ENCODE measurements at regions not wholly inside any gene's neighbourhood (a gene's known extent, or its start where the extent isn't known, plus 50 kb on each side); places are given as distances from the start of the nearest gene placed in this dataset.

DNA sequence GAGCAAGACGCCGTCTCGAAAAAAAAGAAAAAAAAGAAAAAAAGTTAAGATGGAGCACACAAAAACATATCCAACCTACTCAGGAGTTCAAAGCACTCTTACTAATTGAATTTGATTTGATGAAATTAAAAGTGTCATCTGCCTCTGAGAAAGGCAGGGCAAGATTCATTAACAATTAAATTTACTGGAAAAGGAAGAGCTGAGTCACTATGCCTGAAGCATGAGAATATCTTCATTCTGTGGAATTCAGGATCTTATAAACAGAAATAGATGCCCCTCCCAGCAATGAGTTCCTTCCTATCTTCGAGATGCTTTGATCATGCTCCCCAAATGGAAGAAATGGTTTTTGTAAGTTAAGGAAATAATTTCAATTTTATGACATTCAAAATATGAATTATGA, 61.0 kb upstream of the ST3GAL6 start (continued):
- TF ChIP-seq, protein P1, sequence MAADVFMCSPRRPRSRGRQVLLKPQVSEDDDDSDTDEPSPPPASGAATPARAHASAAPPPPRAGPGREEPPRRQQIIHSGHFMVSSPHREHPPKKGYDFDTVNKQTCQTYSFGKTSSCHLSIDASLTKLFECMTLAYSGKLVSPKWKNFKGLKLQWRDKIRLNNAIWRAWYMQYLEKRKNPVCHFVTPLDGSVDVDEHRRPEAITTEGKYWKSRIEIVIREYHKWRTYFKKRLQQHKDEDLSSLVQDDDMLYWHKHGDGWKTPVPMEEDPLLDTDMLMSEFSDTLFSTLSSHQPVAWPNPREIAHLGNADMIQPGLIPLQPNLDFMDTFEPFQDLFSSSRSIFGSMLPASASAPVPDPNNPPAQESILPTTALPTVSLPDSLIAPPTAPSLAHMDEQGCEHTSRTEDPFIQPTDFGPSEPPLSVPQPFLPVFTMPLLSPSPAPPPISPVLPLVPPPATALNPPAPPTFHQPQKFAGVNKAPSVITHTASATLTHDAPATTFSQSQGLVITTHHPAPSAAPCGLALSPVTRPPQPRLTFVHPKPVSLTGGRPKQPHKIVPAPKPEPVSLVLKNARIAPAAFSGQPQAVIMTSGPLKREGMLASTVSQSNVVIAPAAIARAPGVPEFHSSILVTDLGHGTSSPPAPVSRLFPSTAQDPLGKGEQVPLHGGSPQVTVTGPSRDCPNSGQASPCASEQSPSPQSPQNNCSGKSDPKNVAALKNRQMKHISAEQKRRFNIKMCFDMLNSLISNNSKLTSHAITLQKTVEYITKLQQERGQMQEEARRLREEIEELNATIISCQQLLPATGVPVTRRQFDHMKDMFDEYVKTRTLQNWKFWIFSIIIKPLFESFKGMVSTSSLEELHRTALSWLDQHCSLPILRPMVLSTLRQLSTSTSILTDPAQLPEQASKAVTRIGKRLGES (CRISPR knock-in tag; IDR thresholded peaks at IDR 0.05; ENCODE audit: borderline replicate concordance): no peak

DNA sequence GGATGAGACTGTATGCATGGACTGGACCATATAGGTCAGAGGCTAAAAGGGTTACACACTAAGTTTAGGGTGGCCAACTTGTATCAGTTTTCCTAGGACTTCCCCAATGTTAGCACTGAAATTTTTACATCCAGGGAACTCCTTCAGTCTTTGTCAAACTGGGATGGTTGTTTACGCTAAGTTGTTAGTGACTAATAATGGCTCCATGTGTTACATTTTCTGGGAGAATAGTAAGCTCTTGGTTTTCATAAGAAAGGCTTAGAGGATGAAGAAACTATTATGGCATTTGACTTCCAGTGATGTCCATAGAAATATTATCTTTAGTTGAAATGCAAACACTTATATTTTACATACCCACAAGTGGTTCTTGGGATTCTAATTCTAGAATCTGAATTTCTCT, 57.9 kb upstream of the ST3GAL6 start:
- POLR2A ChIA-PET: no interaction called here
- no peak for FAIRE-seq
- Histone ChIP-seq H4K20me1 (ENCODE audit: insufficient read depth, low read length) (no peaks in the 10 kb centered on the region), H3K27ac (ENCODE audit: extremely low read length, insufficient read depth, low read length) (no peak overlapping the region), H3K36me3 (replicated peaks in 1 of 2; ENCODE audit: control insufficient read depth in 1 of 2, insufficient read depth in 2 of 2, low read length in 2 of 2) (no peaks in the 10 kb centered on the region), H3K9me3 (ENCODE audit: low read length) (no peaks in the 10 kb centered on the region), H3K79me2 (ENCODE audit: insufficient read depth, low read length) (no peaks in the 10 kb centered on the region), H3K4me3 (replicated peaks in 1 of 3; ENCODE audit: insufficient read depth in 1 of 3, low read depth in 2 of 3, low read length in 3 of 3) (no peak overlapping the region), H3K9ac (ENCODE audit: insufficient read depth, low read depth, low read length) (no peak overlapping the region), H3K4me2 (ENCODE audit: low read depth, low read length) (no peak overlapping the region), H2AFZ (ENCODE audit: low read length) (no peak overlapping the region), H3K4me1 (ENCODE audit: insufficient read depth, low read length) (peaks cover 7% of the 10 kb centered on the region; the same call in 1 of the 2 replicates), H3K27me3 (ENCODE audit: control insufficient read depth in 1 of 2, insufficient read depth in 2 of 2, low read length in 2 of 2) (no peaks in the 10 kb centered on the region; a peak in 1 of 5 replicates)
- CTCF ChIA-PET (ENCODE audit: low intra/inter-chr PET ratio, low total read pairs): no interaction called here
- BruUV-seq (replicated peaks): no TSS peak
- in situ Hi-C loops (cut with HindIII; ENCODE audit: extremely low pct_ligation_motif_present, low pct_unique_long_range_greater_than_20kb) (no loop called here), intact Hi-C loops (cut with micrococcal nuclease; ENCODE audit: unreplicated experiment) (no loop called here)
- WGBS (ENCODE audit: low lambda C conversion rate): 86% methylated on average over 1 of the region's 1 CpG
- DNase-seq (ENCODE audit: low spot score): no peak
- no peak for ATAC-seq
- TF ChIP-seq, protein P2, sequence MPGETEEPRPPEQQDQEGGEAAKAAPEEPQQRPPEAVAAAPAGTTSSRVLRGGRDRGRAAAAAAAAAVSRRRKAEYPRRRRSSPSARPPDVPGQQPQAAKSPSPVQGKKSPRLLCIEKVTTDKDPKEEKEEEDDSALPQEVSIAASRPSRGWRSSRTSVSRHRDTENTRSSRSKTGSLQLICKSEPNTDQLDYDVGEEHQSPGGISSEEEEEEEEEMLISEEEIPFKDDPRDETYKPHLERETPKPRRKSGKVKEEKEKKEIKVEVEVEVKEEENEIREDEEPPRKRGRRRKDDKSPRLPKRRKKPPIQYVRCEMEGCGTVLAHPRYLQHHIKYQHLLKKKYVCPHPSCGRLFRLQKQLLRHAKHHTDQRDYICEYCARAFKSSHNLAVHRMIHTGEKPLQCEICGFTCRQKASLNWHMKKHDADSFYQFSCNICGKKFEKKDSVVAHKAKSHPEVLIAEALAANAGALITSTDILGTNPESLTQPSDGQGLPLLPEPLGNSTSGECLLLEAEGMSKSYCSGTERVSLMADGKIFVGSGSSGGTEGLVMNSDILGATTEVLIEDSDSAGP (CRISPR knock-in tag; IDR thresholded peaks at IDR 0.05; ENCODE audit: borderline replicate concordance): no peak
- no peak for TF ChIP-seq RORA (CRISPR knock-in tag; IDR thresholded peaks at IDR 0.05)
- no peak for TF ChIP-seq EP300 (IDR thresholded peaks at IDR 0.05; ENCODE audit: low read depth in 2 of 2, low read length in 2 of 2)
- TF ChIP-seq EP300 (CRISPR knock-in tag; IDR thresholded peaks at IDR 0.05; ENCODE audit: borderline replicate concordance): no peak
- TF ChIP-seq NFE2L1 (CRISPR knock-in tag; IDR thresholded peaks at IDR 0.05; ENCODE audit: borderline replicate concordance): no peak
- TF ChIP-seq, protein P3, sequence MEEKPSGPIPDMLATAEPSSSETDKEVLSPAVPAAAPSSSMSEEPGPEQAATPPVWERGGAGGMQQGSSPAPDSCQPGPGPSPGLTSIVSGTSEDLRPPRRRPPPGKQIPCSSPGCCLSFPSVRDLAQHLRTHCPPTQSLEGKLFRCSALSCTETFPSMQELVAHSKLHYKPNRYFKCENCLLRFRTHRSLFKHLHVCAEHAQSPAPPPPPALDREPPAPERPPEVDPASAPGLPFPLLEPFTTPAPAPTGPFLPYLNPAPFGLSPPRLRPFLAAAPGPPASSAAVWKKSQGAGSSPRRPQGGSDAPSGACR (CRISPR knock-in tag; IDR thresholded peaks at IDR 0.05): no peak
- TF ChIP-seq, protein P4, sequence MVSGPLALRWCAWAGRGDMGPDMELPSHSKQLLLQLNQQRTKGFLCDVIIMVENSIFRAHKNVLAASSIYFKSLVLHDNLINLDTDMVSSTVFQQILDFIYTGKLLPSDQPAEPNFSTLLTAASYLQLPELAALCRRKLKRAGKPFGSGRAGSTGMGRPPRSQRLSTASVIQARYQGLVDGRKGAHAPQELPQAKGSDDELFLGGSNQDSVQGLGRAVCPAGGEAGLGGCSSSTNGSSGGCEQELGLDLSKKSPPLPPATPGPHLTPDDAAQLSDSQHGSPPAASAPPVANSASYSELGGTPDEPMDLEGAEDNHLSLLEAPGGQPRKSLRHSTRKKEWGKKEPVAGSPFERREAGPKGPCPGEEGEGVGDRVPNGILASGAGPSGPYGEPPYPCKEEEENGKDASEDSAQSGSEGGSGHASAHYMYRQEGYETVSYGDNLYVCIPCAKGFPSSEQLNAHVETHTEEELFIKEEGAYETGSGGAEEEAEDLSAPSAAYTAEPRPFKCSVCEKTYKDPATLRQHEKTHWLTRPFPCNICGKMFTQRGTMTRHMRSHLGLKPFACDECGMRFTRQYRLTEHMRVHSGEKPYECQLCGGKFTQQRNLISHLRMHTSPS (CRISPR knock-in tag; IDR thresholded peaks at IDR 0.05; ENCODE audit: low read depth): no peak
- TF ChIP-seq, protein P5, sequence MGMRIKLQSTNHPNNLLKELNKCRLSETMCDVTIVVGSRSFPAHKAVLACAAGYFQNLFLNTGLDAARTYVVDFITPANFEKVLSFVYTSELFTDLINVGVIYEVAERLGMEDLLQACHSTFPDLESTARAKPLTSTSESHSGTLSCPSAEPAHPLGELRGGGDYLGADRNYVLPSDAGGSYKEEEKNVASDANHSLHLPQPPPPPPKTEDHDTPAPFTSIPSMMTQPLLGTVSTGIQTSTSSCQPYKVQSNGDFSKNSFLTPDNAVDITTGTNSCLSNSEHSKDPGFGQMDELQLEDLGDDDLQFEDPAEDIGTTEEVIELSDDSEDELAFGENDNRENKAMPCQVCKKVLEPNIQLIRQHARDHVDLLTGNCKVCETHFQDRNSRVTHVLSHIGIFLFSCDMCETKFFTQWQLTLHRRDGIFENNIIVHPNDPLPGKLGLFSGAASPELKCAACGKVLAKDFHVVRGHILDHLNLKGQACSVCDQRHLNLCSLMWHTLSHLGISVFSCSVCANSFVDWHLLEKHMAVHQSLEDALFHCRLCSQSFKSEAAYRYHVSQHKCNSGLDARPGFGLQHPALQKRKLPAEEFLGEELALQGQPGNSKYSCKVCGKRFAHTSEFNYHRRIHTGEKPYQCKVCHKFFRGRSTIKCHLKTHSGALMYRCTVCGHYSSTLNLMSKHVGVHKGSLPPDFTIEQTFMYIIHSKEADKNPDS (CRISPR knock-in tag; IDR thresholded peaks at IDR 0.05): no peak
- TF ChIP-seq, protein P6, sequence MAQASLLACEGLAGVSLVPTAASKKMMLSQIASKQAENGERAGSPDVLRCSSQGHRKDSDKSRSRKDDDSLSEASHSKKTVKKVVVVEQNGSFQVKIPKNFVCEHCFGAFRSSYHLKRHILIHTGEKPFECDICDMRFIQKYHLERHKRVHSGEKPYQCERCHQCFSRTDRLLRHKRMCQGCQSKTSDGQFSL (CRISPR knock-in tag; IDR thresholded peaks at IDR 0.05): no peak
- no peak for TF ChIP-seq ISX (CRISPR knock-in tag; conservative IDR thresholded peaks at IDR 0.05)

All from HepG2 (cell line).